Activated CD8-positive, alpha-beta memory T cell treated with anti-CD3 and anti-CD28 coated beads, Interleukin-2, amount 50 U/mL, for 48 hours (primary cell): ENCODE measurements at regions not wholly inside any gene's neighbourhood (a gene's known extent, or its start where the extent isn't known, plus 50 kb on each side); places are given as distances from the start of the nearest gene placed in this dataset.
"Not testable (repeated sequence)": the region's sequence is repeated elsewhere in the genome, so short reads cannot be mapped to it uniquely, and the experiment has no call there.

Experiments
- DNase-seq: peaks from one replicate; pipeline ENCODE4 v3.0.0-alpha.2; 2020

DNA sequence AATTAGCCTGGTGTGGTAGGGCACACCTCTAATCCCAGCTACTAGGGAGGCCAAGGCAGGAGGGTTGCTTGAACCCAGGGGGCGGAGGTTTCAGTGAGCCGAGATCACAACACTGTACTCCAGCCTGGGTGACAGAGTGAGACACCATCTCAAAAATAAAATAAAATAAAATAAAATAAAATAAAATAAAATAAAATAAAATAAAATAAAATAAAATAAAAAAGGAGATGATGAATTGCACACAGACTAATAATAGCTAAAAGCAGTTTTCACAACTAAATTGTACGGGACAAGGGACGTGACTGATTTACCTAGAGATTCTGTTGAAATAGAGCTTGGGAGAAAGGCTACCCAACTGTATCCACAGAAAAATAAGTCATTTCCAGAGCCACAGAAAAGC is 1471.3 kb downstream of the CDH11 start:
- DNase-seq, result no peak

DNA sequence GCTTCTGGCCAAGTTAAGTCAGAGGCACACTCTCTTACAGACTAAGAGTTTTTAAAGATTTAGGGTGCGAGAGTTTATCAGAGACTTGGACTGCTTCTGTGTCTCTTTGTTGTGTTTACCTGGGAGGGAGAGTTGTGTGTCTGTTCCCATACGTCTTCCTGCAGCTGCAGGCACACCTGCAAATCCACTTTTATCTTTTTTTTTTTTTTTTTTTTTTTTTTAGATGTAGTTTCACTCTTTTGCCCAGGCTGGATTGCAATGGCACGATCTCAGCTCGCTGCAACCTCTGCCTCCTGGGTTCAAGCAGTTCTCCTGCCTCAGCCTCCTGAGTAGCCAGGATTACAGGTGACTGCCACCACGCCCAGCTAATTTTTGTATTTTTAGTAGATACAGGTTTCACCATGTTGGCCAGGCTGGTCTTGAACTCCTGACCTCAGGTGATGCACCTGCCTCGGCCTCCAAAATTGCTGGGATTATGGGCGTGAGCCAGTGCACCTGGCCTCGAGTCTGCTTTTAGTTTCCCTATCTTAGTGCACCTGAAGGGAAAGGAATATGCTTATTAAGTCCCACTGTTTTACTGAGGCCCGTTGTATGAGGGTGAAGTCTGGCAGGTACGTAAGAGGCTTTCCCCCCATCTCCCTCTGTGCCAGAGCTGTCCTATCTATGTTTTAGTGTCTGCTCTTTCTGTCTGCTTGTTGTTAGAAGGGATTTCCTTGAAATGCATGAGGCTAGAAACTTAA is 1488.0 kb downstream of the CDH11 start:
- not testable (repeated sequence) for DNase-seq

DNA sequence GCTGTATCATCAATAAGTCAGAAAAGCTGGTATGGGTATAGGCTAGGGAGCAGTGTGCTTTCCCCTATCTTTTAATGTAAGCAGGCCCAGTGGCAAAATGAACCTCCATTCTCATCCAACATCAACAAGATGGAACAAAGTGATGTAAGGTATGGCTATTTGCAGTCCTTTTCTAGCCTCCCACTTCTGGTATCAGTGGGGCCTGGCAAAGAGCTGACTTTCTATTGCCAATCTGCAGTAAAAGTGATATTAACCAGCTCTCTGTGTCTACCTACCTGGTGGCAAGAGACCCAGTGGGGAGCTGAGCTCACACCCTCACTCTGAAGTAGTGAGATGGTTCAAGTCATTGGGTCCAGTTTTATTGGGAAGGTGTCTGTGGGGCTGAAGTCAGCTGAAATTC is 1492.6 kb downstream of the CDH11 start:
- no peak for DNase-seq

DNA sequence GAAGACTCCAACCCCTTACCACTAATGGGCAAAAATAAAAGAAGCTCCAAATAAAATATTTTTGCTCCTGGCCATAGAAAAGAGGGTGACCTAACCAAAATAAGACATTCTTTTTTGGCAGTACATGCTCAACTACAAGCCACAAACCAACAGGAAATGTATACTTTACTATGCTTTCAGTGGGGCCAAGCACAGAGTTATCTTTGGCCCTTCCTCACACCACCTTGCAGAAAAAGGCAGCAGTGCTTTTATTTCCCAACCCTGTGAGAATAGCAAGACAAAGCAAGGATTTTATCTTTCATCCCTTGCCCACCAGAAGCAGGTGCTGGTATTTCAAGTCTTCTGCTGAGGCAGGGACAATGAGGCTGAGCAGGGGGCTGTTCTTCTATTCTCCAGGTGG is 1493.1 kb downstream of the CDH11 start:
- DNase-seq, result no peak

DNA sequence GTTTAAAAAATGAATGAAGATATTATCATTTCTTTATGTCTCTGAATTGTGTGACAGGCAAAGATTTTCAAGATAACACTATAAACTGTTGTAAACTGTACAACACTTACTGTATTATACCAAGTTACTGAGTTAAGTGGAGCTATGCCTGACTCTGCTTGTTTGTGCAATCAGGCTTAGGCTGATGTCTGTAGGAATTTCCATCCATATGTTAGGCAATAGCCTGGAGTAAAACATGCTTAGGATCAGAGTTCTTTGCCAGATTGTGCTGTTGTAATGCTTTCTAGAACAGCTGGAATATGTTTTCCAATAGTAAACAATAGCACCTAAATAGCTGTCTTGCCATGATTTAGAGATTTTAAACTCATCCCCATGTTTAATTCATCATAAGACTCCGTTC is 1496.7 kb downstream of the CDH11 start:
- DNase-seq, result no peak

DNA sequence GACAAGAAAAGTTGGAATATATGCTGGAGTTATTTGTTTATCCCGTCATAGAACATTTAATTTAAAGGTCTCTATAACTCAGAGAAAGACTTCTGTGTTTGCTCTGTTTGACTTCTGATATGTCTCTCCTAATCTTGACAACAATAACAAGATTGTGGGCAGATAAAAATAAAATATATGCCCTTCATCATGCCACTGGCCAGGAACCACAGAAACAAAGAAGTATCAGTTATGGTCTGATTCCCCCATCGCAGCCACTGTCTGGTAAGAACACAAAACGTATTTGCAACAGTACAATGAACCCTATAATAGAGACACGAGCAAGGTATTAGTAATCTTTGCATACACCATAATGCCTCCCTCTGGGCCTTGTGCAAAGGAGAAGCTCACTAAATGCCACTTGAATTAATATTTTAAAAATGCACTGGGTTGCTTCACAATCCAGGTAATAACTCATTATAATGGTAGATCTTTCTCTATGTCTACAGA is 1498.3 kb downstream of the CDH11 start:
- no peak for DNase-seq

DNA sequence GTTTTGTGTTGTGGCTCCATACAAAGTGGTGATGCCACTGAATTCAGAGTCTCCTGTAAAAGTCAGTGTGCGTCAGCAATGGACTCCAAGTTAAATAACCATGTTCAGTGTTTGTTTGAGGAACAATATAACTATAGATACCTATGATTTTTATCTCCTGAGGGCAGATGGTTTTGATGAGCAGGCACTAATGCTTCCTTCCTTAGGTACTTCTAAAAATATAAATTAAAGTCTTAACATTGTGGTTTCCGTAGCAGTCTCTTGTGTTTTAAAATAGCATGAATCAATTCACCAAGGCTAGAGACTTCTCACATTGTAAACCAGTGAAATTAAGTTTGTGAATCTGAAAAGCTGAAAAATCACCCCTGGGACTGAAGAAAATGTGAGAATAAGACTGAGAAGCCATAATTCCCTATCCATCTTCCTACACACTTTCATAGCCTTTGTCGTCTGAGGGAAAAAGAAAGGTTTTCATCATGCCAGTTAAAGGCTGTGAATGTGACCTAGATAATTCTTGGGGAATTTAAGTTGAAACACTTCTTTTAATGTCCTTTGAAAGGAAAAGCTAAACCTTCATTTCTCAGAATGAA is 1502.9 kb downstream of the CDH11 start:
- no peak for DNase-seq

DNA sequence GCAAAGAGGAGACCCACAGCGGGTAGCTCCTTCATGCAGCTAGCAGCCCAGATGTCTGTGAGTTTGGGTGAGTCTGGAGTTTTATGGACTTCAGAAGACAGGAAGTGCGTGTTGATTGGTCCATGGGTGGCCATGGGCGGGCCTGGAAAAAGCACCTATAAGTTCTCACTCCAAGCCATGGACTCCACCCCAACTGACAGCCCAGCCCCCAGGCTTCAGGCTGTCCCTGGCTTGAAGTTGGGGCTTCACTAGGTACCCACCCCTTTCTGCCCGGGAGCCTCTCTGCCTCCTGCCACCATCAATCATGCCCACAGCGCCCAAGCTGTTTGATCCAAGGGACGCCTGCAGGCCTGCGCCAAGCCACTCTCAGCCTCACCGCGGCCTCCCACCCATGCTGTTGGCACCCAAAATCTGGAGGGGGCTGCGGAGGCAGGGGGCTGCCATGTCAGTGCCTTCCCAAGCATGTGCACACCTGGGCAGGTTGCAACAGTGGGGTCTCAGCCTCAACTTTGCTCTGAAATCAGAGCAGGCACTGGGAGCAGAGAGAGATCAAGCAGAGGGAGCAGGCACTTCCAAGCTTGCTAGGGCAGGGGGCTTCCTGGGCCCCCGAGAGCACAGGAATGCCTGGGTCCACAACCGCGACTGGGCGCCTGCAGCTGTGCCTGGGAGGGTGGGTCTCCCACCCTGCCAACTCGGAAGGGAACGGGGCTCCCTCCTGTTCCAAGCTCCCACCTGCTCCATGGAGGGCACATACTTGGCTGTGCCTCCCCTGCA is 1503.7 kb downstream of the CDH11 start:
- no peak for DNase-seq

DNA sequence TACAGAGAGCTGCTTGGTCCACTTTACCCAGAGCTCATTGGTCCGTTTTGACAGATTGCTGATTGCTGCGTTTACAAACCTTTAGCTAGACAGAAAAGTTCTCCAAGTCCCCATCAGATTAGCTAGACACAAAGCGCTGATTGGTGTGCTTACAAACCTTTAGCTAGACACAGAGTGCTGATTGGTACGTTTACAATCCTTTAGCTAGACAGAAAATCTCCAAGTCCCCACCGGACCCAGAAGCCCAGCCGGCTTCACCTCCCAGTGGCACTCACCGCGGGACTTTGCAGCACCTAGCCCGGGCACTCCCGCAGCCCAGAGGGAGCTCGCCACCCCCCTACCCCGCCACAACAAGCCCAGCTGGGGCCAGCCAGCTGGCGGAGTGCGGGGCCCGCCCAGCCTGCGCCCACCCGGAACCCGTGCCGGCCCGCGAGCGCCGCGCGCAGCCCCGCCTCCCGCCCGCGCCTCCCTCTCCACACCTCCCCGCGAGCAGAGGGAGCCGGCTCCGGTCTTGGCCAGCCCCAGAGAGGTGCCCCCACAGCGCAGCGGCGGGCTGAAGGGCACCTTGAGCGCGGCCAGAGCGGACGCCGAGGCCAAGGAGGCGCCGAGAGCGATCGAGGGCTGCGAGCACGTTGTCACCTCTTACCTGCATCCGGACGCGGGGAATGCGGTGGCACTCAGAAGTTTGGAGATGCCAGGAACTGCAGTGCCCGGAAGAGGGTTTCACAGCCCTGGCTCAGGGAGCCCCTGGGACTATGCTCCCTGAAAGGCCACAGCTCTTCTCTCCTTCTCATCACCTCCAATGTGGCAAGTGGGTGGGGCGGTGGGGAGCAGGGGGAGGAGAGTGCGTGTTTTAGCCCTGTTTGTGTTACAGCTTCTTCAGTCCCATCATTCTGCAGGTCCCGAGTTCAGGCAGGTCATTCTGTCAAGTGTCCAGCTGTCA is 1504.5 kb downstream of the CDH11 start:
- no peak for DNase-seq

DNA sequence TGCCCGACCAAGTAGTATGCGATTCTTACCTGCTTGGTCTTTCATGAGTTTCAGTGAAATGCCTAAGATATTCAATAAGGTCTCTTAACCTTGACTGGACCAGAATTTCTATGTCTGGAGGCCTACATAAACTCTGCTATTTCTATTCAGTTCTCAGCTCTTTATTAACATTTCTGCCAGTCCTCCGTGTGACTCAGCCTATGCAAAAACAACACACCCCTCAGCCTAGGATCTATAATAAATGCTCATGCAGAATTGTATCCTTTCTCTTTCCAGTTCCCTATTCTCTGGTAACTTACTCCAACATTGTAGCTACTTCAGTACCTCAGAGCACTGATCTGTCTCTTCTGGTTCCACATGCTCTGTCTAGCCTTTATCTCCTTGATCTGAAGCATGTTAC is 1507.4 kb downstream of the CDH11 start:
- DNase-seq, result no peak

DNA sequence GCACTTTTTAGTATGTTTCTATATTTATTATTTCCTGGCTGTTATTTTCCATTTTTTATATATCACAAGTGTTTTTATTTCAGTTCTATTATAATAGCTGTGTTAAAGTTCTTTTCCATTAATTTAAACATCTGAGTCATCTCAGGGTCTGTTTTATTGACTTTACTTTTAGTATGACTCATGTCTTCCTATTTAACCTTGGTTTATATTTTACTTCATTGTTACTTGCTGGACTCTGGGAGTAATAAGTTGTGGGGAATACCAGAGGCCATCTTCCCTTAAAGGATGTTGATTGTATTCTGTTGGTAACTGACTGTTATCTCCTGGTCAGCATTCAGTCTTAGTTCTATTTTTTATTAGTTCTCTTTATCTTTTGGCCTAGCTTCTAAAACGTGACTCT is 1508.2 kb downstream of the CDH11 start:
- DNase-seq, result no peak

DNA sequence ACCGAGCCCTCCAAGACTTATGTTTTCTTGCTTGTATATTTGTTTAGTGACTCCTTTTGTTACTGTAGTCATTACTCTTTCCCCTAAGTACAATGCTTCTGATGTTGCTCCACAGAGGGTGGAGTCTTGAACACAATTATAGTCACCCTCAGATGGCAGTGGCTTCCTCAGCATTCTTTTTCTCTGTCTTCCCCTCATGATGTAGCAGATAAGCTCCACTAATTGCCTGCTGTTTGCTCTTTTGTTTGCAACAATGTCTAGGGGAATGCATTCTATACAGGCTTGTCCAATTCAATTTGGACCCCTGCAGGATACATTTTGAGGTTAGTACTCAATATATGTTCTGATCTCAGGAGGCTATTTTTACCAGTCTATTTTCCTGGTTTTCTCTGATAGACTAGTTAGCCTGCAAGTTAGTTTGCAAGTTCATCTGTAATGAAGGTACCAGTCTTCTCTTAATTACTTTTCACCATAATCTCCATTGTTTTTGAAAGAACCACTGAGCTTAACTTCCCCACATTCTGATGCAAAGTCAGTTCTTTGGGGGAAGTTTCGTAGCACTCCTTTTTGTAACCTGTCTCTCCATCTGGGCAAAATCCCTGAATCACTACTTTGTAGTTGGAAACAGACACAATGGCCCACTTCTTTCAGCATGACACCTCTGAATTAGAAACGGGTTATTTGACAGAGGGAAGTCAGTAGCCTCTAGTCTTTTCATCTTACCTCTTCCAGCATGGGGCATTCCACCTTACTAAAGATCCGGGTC is 1509.2 kb downstream of the CDH11 start:
- DNase-seq, result no peak

DNA sequence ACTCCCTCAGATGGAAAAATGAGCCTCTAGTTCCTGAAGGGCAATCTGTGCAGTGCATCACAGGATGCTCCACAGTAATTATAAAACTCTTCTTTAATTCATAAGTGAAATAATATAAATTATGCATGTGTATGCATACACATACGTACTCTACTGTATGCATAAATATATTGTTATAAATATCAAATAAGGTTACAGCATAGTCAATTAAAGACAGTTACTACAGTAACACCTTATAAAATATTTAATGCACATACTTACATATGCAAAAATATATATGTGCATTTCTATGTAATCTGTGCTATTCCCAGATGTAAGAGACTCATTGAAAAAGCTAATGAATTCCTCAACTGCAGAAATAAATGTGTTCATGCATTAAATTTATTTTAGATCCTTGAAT is 1515.1 kb downstream of the CDH11 start:
- no peak for DNase-seq

DNA sequence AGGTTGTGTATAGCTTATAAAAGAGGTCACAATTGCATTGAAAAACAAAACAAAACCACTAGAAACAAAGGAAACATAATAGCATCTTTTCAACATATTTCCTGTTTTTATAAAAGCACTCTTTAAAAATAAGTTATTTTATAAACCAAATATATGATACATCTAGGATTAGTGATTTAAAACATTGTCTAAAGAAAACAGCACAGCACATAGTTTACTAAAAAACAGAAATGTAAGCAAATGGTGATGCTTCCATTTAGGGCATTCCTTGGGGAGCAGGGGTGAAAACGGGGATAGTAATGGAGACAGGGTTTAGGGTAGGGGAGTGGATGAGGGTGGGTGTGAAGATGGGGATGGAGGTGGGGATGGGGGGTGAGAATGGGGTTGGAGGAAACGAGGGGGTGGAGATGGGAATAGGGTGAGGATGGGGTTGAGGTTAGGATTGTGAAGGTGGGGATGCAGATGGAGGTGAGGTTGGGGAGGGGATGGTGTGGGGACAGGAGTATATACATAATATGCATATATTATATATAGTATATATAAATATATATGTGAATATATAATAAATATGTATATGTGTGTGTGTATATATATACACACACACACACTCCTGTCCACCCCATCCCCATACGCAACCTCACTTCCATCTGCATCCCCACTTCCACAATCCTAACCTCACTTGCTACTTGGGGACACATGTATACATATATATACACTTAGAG is 1519.5 kb downstream of the CDH11 start:
- no peak for DNase-seq

DNA sequence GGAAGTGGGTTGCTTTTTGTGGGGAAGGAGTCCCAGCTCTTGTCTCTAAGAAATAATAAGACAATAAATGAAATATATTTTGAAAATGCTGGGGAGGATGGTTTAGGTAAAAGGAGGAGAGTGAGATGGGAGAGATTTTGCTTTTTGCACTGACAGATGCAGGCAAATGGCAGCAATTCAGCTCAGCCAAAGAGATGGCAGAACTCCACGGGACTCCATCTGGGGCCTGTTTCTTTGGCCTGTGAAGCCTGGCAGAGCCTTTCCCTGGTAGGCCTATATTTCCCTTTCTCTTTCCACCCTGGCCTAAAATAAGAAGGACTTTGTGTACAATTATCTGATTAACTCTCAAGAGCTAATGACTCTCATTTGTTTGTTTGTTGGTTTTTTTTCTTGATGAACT is 1525.1 kb downstream of the CDH11 start:
- DNase-seq, result no peak

DNA sequence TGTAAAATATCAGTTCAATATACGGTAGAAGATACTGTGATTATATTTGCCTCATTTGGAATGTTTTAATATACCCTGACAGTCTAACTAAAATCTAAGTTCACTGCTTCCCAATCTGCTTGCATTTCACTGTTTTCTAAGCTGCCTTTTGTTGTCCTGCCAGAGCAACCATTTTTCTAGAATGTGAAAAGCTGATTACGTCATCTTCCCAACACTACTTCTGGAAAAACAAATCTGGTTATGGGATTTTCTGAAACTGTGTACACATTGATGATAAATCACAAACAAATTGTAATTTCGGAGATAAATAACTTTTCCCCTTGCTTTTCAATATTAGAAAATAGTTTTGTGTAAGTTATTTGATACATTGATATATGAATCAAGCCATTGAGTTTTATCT is 1529.0 kb downstream of the CDH11 start:
- DNase-seq, result no peak

DNA sequence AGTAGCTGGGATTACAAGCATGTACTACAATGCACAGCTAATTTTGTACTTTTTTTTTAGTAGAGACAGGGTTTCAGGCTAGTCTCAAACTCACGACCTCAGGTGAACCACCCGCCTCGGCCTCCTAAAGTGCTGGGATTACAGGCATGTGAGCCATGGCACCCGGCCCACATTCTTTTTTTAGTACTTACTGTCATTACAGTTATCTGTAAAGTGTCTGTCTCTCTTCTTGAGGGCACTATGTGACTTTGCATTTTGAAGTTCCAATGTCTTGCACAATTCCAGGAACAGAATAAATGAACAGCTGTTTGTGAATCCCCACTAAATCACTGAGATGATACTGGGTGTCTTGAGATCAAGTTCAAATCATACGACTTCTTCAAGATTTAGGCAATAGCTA is 1540.3 kb downstream of the CDH11 start:
- no peak for DNase-seq

DNA sequence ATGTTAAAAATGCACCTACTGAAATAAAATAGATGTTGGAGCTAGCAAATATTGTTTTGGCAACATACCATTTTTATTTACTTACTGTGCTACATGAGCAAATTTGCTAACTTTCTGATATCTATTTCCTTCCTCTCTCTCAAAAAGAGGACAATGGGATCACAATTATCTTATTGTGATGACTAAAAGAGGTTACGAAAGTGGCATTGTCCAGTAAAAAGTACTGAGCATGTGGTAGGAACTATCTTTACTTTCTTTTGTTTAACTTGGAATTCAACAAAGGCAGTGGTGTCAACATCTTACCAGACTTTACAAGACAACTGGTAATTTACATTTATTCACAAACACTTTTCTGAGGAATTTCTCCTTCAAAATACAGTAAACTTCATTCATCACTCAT is 1542.6 kb upstream of the CDH8 start:
- no peak for DNase-seq

DNA sequence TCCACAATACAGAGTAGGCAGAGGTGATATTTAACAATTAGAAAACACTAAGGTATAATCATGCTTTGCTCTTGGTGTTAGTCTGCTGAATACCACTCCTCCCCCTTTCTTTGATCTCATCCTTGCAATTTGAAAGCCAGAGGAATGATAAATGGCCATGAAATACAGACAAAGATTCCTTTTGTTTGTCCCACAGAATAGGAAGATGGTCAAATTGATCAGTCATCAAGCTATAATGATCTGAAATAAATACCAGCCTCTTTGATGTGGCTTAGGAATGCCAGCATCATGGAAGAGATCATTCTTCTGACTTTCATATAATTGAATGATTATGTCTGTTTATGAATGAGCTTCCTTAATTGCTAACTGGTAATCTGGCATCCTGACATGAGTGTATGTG is 1541.7 kb upstream of the CDH8 start:
- no peak for DNase-seq

DNA sequence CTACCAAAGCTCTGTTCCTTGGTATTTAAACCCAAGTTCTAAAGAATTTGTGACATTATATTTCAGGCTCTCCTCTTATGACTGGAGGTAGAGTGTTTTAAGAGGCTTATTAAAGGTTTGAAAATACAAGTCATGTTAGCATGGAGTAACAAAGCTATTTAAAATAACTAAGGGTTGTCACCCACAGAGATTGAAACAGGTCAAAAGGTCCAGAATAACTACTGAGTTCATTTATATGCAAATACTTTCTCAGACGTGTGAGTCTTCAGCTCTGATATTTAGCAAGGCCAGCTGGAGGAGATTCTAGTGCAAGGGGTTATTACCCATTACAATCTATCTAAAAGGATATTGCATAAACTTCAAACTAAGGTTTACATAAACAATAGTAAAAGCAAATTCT is 1538.8 kb upstream of the CDH8 start:
- no peak for DNase-seq

DNA sequence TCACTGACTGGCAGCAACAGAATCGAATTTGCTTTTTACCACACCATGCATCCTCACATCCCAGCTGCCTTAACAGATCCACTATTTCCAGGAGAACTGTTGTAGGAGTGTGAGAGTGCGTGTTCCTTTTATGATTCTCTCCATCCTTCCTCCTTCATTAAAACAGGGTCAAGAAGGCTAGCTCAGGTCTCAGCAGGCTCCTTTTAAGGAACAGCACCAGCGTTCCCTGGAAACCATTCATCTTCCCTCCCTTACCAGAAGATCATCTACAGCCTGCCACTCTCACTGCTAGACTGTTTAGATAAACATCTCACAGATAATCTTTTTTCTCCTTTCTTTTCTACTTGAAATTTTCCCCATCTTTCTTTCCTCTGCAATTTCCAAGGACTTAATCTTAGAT is 1531.9 kb upstream of the CDH8 start:
- no peak for DNase-seq
